SJCRH30 (cell line): ENCODE measurements at regions not wholly inside any gene's neighbourhood (a gene's known extent, or its start where the extent isn't known, plus 50 kb on each side); places are given as distances from the start of the nearest gene placed in this dataset.

Source experiments
- DNase-seq, 2 experiments: peaks; one replicate each; pipeline ENCODE4 v3.0.0-alpha.2; 2015 to 2020
- H3K27ac ChIP-seq: fragments of 250-450 bp; sonication (Bioruptor Pico); 2 replicates; pipeline ENCODE4 v1.5.1; 2020; ENCODE audit warnings: mild to moderate bottlenecking, moderate library complexity
- H3K27me3 ChIP-seq: fragments of 250-450 bp; sonication (Bioruptor Pico); 2 replicates; pipeline ENCODE4 v1.5.1; 2020; ENCODE audit warnings: mild to moderate bottlenecking, moderate library complexity
- H3K36me3 ChIP-seq: fragments of 250-450 bp; sonication (Bioruptor Pico); 2 replicates; pipeline ENCODE4 v1.5.1; 2020; ENCODE audit warnings: mild to moderate bottlenecking, moderate library complexity
- H3K4me1 ChIP-seq: fragments of 250-450 bp; sonication (Bioruptor Pico); 2 replicates; pipeline ENCODE4 v1.5.1; 2020; ENCODE audit warnings: mild to moderate bottlenecking, moderate library complexity
- H3K4me3 ChIP-seq: fragments of 250-450 bp; sonication (Bioruptor Pico); 2 replicates; pipeline ENCODE4 v1.5.1; 2020; ENCODE audit warnings: mild to moderate bottlenecking, moderate library complexity
- H3K9me3 ChIP-seq: fragments of 250-450 bp; sonication (Bioruptor Pico); replicated peaks from 2 replicates; pipeline ENCODE4 v1.5.1; 2020; ENCODE audit warnings: mild to moderate bottlenecking, moderate library complexity

DNA sequence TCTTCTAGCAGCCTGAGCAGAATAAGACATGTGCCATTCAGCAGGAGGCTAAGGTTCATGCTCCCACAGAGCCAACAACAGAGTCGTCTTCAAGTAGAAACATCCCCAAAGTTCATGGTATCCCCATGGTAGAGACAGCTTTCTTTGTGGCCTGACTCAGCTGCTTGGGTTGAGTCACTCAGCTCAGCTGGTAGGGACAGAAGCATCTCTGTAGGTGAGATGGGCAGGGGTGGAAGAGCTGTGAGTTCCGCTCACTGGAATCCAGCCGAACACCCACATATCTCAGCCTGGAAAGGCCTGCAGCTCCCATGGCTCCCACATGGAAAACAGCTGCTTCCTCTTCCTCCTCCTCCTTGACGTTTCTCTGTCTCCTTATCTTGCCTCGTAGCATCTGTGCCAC is 792.7 kb downstream of the RNF144A start:
- Histone ChIP-seq H3K4me3 (no peak overlapping the region), H3K9me3 (no peaks in the 10 kb centered on the region), H3K36me3 (no peaks in the 10 kb centered on the region), H3K27me3 (no peaks in the 10 kb centered on the region), H3K4me1 (no peaks in the 10 kb centered on the region), H3K27ac (no peak overlapping the region)
- DNase-seq, result no peak

DNA sequence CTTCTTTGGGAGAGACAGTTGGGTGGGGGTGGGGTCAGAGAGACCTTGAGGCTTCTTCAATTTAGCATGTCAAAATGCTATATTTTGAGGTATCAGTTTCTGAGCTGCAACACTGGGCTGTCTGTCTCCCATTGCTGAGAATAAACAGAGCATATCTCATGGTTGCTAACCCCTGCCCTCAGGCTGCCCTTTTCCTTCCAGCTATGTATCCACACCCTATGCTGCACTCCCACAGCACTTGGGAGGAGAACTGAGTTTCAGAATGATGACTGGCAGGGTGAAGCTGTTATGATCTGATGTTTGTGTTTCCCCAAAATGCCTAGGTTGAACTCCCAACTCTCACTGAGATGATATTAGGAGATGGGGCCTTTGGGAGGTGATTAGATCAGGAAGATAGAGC is 794.0 kb downstream of the RNF144A start:
- H3K27ac ChIP-seq, result no peak overlapping the region
- H3K36me3 ChIP-seq, result no peaks in the 10 kb centered on the region
- no peak for DNase-seq

DNA sequence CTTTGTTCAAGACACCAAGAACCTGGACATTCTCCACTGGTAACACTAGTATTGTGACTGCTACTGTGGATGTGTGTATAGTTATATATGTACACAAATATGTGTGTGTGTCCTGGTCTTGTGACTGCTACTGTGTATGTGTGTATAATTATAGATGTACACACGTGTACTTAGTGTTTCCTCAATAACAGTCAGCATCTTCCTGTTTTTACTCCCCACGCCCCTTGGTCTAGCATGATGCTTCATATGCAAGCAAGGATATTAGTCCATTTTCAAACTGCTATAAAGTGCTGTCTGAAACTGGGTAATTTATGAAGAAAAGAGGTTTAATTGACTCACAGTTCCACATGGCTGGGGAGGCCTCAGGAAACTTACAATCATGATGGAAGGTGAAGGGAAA is 802.7 kb downstream of the RNF144A start:
- Histone ChIP-seq H3K27ac (no peak overlapping the region), H3K27me3 (peaks cover 3% of the 10 kb centered on the region; the same call in 1 of the 2 replicates), H3K4me1 (no peaks in the 10 kb centered on the region), H3K36me3 (no peaks in the 10 kb centered on the region), H3K9me3 (no peaks in the 10 kb centered on the region), H3K4me3 (no peak overlapping the region)
- no peak for DNase-seq

More for the DNA sequence above, 794.0 kb downstream of the RNF144A start:
- Histone ChIP-seq H3K9me3 (no peaks in the 10 kb centered on the region), H3K4me1 (no peaks in the 10 kb centered on the region), H3K27me3 (no peaks in the 10 kb centered on the region), H3K4me3 (no peak overlapping the region)

DNA sequence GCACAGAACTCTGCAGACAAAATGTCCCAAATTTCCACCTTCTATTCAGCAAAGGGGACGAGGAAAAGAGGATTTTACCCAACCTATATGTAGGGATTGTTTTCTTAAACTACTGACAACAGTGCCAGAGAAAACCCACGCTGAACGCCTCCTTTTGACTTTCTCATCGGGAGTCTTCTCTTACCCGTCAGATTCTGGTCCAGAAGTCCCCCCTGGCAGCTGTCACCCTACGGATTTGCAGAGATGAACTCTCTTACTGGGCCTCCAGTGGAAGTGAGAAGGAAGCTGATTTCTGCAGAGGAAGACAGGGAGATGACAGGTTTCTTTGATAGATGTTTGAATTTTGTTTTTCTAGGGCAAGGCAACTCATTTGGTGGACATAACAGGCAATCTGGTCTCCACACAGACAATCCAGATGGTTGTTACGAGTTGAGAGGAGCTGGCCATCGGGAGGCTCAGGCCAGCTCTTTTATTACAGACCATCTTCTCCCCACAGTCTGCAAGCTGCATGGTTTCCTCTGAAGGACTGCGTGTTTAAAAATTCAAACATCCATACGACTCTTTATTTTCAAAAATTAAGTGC is 804.3 kb downstream of the RNF144A start:
- Histone ChIP-seq H3K4me3 (no peak overlapping the region), H3K36me3 (no peaks in the 10 kb centered on the region), H3K4me1 (no peaks in the 10 kb centered on the region), H3K9me3 (no peaks in the 10 kb centered on the region), H3K27ac (no peak overlapping the region), H3K27me3 (peaks cover 3% of the 10 kb centered on the region; the same call in 1 of the 2 replicates)
- no peak for DNase-seq

DNA sequence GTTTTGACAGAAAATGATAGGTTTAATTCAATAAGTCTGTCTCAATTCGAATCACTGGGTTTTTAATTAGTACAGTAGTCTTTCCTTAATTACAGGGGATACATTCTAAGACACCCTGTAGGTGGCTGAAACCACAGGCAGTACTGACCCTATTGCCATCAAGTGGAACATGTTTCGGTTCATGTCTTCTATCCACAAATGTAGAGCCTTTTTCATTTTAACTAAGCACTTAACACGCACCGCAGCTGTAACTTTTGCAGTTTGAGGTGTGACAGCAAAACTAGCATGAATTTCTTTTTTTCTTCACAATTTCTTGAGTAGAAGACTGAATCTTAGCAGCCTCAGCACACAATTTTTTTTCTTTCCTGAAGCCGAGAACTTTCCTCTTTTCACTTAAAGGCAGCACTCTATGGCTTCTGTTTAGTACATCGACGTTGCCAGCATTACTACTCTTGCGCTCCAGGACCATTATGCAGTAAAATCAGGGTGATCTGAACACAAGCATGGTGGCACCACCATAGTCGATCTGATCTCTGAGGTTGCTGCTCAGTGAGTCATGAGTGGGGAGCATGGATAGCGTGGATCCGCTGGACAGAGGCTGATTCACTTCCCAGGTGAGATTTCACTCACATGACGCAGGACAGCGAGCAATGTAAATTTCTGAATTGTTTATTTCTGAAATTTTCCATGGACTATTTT is 805.1 kb downstream of the RNF144A start:
- H3K4me1 ChIP-seq, result no peaks in the 10 kb centered on the region
- no peaks in the 10 kb centered on the region for H3K9me3 ChIP-seq
- H3K36me3 ChIP-seq, result no peaks in the 10 kb centered on the region
- no peak for DNase-seq
- peaks cover 3% of the 10 kb centered on the region; the same call in 1 of the 2 replicates for H3K27me3 ChIP-seq
- H3K27ac ChIP-seq, result no peak overlapping the region
- H3K4me3 ChIP-seq, result no peak overlapping the region

DNA sequence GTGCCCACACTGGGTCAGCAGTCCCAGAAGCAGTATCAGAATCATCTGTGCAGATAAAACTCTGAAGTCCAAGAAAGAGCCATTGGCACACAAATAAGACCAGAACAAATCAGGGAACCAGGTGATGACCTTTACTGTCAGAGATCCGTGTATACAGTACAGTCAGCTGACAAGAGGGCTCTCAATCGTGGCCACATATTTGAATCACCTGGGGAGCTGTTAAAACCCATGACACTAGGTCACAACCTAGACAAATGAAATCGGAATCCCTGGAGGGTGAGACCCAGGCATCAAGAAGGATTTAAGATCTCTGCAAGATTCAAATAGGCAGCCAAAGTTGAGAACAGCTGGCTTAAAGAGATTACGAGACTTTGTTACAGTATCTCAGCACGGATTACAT is 807.1 kb downstream of the RNF144A start:
- no peak overlapping the region for H3K4me3 ChIP-seq
- no peaks in the 10 kb centered on the region for H3K36me3 ChIP-seq
- no peaks in the 10 kb centered on the region for H3K9me3 ChIP-seq
- no peak overlapping the region for H3K27ac ChIP-seq
- H3K27me3 ChIP-seq, result peaks cover 3% of the 10 kb centered on the region; the same call in 1 of the 2 replicates
- DNase-seq, result peak in 1 of 2 experiments; percentile 12
- H3K4me1 ChIP-seq, result no peaks in the 10 kb centered on the region

DNA sequence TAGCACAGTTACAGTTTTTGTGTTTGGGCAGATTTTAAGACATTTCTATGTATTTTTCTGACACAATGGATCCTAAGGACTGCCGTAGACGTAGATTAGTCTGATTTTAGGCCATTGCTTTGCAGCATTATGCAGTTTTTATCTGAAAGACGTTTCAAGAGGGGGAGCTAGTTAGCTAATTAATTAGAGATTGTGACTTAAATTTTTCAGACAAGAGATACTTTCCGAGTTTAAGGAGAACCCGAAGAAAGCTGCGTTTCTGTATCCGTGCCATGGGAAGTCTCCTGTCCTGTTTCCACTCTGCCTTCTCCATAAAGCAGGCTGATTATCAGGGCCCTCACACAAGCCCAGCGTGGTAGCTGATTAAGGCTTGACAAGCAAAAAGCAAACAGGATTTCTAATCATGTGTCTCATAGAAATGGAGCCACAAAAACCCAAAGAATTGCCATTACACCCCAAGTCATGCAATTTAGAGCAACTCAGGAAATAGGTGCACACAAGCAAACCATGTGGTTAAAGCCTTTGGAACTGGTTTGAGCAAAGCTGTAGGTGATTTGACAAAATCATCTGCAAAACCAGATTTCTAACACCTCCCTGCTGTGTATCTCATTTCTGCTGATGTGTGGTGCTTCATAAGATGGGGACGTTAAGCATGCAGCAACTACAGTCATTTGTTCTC is 808.1 kb downstream of the RNF144A start:
- Histone ChIP-seq H3K9me3 (no peaks in the 10 kb centered on the region), H3K27me3 (peaks cover 3% of the 10 kb centered on the region; the same call in 1 of the 2 replicates), H3K4me3 (no peak overlapping the region), H3K36me3 (no peaks in the 10 kb centered on the region), H3K4me1 (no peaks in the 10 kb centered on the region), H3K27ac (no peak overlapping the region)
- DNase-seq, result no peak

DNA sequence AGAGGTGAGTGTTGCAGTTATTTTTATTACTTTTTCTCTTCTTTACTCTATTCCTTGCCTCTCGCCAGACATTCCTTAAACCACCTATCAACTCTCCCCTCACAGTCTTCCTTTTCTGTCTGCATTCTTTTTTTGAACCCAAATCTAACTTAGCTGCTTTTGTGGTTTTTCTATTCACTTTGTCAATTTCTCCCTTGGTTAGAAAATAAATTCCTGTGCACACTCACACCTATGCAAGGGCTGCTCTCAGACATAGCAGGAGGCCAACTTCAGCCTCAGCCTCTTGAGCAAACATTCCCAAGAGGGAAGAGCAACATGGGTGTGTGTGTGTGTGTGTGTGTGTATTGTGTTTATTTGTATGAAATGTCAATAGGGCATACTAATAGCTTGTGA is 808.6 kb downstream of the RNF144A start:
- H3K27me3 ChIP-seq, result peaks cover 2% of the 10 kb centered on the region; the same call in 1 of the 2 replicates
- no peaks in the 10 kb centered on the region for H3K36me3 ChIP-seq
- H3K27ac ChIP-seq, result no peak overlapping the region
- DNase-seq, result no peak
- H3K4me1 ChIP-seq, result no peaks in the 10 kb centered on the region
- no peak overlapping the region for H3K4me3 ChIP-seq
- H3K9me3 ChIP-seq, result no peaks in the 10 kb centered on the region

DNA sequence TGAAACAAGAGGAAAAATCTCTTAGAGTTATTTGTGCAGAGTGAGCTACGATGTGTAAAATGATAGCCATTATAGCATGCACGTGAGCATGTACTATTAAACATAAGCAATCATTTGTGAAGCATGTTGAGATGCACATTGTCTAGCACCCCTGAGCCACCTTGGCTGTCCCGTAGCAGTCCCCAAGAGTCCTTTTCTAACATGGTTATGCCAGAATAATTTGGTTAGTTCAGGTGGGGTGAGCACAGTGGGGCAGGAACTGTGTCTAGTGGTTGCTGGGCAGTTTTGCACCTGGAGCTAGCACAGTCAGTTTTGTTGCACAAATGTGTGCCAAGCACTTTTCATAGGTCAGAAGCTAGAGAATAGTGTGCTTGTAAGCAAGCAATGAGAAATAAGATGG is 809.8 kb downstream of the RNF144A start:
- no peak overlapping the region for H3K27ac ChIP-seq
- DNase-seq, result no peak
- no peaks in the 10 kb centered on the region for H3K36me3 ChIP-seq
- no peaks in the 10 kb centered on the region for H3K9me3 ChIP-seq
- H3K4me1 ChIP-seq, result no peaks in the 10 kb centered on the region
- peaks cover 4% of the 10 kb centered on the region; the same call in 1 of the 2 replicates for H3K27me3 ChIP-seq
- H3K4me3 ChIP-seq, result no peak overlapping the region

DNA sequence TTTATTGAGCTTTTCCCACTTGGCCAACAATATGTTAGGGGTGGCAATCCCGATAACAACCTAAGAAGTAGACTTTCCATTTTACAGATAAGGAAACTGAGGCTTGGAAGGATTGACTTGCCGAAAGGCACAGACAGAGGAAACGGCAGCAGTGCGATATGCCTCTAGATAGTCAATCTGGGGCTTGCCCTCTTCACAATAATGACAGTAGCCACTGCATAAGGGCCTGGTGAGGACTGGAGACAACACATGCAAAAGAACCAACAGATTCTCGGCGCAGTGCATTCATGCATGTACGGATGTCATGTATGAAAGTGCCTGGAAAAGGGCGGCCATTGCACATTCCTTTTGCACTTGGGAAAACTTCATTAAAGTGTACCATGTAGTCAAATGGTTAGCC is 811.2 kb downstream of the RNF144A start:
- H3K27me3 ChIP-seq, result peaks cover 4% of the 10 kb centered on the region; the same call in 1 of the 2 replicates
- H3K4me3 ChIP-seq, result no peak overlapping the region
- no peaks in the 10 kb centered on the region for H3K4me1 ChIP-seq
- no peak for DNase-seq
- H3K36me3 ChIP-seq, result no peaks in the 10 kb centered on the region
- no peak overlapping the region for H3K27ac ChIP-seq
- H3K9me3 ChIP-seq, result no peaks in the 10 kb centered on the region

DNA sequence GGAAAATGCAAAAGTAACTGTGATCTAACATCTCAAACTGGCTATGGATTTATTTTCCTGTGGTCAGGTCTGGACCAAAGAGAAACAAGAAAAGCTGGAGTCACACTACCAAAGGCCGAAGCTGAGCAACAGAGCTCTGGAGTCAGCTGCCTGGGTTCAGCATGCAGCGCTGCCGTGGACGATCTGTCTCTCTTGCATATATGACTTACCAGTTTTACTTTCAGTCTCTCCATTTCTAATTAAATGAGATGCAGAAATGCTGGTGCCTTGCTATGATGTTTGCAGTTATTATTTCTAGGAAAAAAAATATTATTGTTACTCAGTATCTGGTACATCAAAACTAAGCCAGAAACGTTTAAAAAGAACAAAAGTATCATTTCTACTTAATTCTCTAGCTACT is 813.2 kb downstream of the RNF144A start:
- Histone ChIP-seq H3K4me3 (no peak overlapping the region), H3K9me3 (no peaks in the 10 kb centered on the region), H3K4me1 (no peaks in the 10 kb centered on the region), H3K36me3 (no peaks in the 10 kb centered on the region), H3K27ac (no peak overlapping the region), H3K27me3 (peaks cover 4% of the 10 kb centered on the region; the same call in 1 of the 2 replicates)
- DNase-seq, result no peak

DNA sequence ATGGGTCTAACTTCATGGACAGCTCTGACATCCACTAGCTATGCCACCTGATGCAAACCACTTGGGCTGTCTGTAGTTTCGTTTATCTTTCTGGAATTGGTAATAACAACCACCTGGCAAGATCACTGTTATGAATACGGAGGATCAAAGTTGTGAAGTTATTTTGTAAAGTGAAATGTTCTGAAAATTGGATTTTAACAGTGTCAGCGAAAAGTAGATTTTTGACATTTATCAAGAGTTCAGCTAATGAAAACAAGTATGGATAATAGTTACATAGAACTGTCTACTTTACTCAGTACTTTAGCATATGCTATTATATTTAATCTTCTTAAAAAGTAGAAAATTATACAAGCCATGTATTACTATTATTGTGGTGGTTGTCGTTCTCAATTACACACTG is 813.8 kb downstream of the RNF144A start:
- Histone ChIP-seq H3K36me3 (no peaks in the 10 kb centered on the region), H3K27me3 (peaks cover 4% of the 10 kb centered on the region; the same call in 1 of the 2 replicates)

DNA sequence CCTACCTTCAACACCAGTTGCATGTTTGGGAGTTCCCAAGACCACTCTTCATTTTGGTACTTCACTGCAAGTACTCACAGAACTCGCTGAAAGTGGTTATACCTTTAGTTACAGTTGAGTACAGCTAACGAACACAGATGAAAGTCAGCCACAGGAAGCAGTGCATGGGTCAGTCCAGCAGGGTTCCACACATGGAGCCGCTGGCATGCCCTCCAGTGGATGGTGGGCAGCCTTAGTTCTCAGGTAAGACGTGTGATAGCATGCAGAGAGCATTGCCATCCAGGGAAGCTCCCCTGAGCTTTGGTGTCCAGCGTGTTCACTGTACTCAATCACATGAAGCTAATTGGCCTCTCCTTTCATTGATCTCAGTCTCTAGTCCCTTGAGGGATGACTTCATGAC is 815.3 kb downstream of the RNF144A start:
- Histone ChIP-seq H3K36me3 (no peaks in the 10 kb centered on the region), H3K9me3 (no peaks in the 10 kb centered on the region), H3K27me3 (peaks cover 4% of the 10 kb centered on the region; the same call in 1 of the 2 replicates), H3K4me1 (no peaks in the 10 kb centered on the region), H3K4me3 (no peak overlapping the region), H3K27ac (no peak overlapping the region)
- DNase-seq, result no peak

More for the DNA sequence above, 813.8 kb downstream of the RNF144A start:
- Histone ChIP-seq H3K4me1 (no peaks in the 10 kb centered on the region), H3K4me3 (no peak overlapping the region), H3K27ac (no peak overlapping the region), H3K9me3 (no peaks in the 10 kb centered on the region)
- no peak for DNase-seq

DNA sequence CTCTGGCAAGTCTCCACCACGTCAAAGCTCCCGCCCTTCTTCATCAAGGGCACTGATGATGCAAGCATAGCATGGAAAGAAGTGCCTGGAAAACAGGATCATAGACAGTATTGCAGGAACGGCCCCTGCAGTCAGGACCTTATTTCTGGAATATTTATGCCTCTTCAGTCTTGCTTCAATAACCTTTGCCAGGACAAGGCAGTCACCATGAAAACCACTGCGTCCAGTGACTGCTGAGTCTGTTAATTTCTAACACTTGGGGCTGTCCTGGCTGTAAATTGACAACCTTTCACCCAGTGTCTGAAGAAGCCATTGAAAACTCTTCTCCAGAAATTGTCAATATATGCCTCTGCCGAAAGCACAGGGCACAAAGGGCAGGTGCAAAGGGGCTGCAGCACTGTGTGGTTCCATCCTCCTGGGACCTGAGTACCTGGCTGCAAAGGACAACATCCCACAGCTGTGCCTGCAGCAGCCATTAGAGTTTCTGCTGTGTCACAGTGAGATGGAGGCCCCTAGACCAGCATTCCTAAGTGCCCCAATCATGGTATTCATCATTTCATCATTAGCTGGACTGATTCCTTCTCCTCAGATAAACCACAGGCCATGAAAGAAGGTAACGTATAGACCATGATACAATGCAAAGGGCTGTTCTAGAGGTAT is 819.6 kb downstream of the RNF144A start:
- no peaks in the 10 kb centered on the region for H3K27me3 ChIP-seq
- no peak overlapping the region for H3K27ac ChIP-seq
- no peaks in the 10 kb centered on the region for H3K4me1 ChIP-seq
- no peak overlapping the region for H3K4me3 ChIP-seq
- no peaks in the 10 kb centered on the region for H3K36me3 ChIP-seq
- H3K9me3 ChIP-seq, result no peaks in the 10 kb centered on the region
- no peak for DNase-seq

DNA sequence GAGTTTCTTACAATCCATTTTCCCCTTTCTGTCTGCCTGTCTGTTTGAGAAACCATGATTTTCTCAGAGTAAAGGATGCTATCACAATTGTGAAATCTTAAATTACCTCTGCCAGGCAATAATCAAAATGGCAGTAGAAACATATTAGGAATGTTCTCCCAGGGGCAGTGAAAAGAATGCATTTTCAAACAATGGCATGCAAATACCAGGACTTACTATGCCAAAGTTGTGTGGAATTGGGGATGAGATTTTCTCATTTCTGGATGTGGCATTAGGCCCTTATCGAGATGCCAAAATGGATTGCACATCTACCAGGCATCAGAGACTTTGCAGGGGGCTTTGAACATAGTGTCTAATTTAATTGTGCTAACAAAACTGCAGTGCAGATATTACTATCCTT is 821.4 kb downstream of the RNF144A start:
- Histone ChIP-seq H3K36me3 (no peaks in the 10 kb centered on the region), H3K27ac (no peak overlapping the region), H3K4me1 (no peaks in the 10 kb centered on the region), H3K9me3 (no peaks in the 10 kb centered on the region), H3K27me3 (no peaks in the 10 kb centered on the region), H3K4me3 (no peak overlapping the region)
- no peak for DNase-seq
